ENCODE measurements at regions not wholly inside any gene's neighbourhood (a gene's known extent, or its start where the extent isn't known, plus 50 kb on each side); places are given as distances from the start of the nearest gene placed in this dataset.

- TF ChIP-seq POLR2AphosphoS5 (IDR thresholded peaks at IDR 0.05; ENCODE audit: low read depth, low read length) = no peak
- no peak for TF ChIP-seq POLR2A (IDR thresholded peaks at IDR 0.05; ENCODE audit: low read depth, low read length)
- no peak for TF ChIP-seq TAF1 (IDR thresholded peaks at IDR 0.05; ENCODE audit: low read depth, low read length)
- TF ChIP-seq POU2F2 (IDR thresholded peaks at IDR 0.05; ENCODE audit: low read depth, low read length) = no peak
Measured at GRCh38 chr14:101466456-101467180, 94.7 kb upstream of the DIO3 start.
